BLaER1 (cell line): ENCODE measurements at regions not wholly inside any gene's neighbourhood (a gene's known extent, or its start where the extent isn't known, plus 50 kb on each side); places are given as distances from the start of the nearest gene placed in this dataset.
"Not testable (repeated sequence)": the region's sequence is repeated elsewhere in the genome, so short reads cannot be mapped to it uniquely, and the experiment has no call there.

ENCODE experiments used
- H3K27ac ChIP-seq: shearing (Covaris generic); formaldehyde crosslinking; 2 replicates; pipeline ENCODE4 v1.8.1; 2022
- H3K27me3 ChIP-seq: shearing (Covaris generic); formaldehyde crosslinking; 2 replicates; pipeline ENCODE4 v1.8.1; 2022
- H3K36me3 ChIP-seq: shearing (Covaris generic); formaldehyde crosslinking; 2 replicates; pipeline ENCODE4 v1.8.1; 2022
- H3K4me1 ChIP-seq: shearing (Covaris generic); formaldehyde crosslinking; 2 replicates; pipeline ENCODE4 v1.8.1; 2022
- H3K4me2 ChIP-seq: shearing (Covaris generic); formaldehyde crosslinking; 2 replicates; pipeline ENCODE4 v1.8.1; 2022
- H3K4me3 ChIP-seq: shearing (Covaris generic); formaldehyde crosslinking; 2 replicates; pipeline ENCODE4 v1.8.1; 2022
- H3K9ac ChIP-seq: shearing (Covaris generic); formaldehyde crosslinking; 2 replicates; pipeline ENCODE4 v1.8.1; 2022
- H3K9me3 ChIP-seq: shearing (Covaris generic); formaldehyde crosslinking; 2 replicates; pipeline ENCODE4 v1.8.1; 2022
- H4K20me1 ChIP-seq: shearing (Covaris generic); formaldehyde crosslinking; 2 replicates; pipeline ENCODE4 v1.8.1; 2022
- Cebpa-rat ChIP-seq: shearing (Covaris generic); IDR thresholded peaks from 2 replicates; pipeline ENCODE4 v1.8.1; 2022

DNA sequence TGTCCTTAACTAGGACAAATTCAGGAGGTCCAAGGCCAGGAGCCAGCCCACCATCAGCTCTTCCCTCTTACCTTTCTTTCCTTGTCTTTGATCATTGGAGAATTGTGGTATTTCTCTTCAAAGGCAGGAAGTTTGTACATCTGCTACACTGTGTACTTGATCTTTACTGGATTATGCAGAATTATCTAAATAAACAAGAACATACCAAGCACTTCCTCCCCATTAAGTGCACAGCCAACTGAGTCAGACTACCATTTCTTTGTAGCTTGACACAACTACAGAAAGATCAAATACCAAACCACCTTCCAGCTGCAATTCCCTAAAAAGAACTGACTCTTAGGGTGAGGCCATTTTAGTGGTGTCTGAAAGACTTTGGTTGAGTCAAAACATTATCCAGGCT lies 195.1 kb downstream of the HDGFL1 start:
- no peak overlapping the region for H3K4me2 ChIP-seq
- no peaks in the 10 kb centered on the region for H3K9me3 ChIP-seq
- no peak for TF ChIP-seq Cebpa-rat
- no peaks in the 10 kb centered on the region for H3K36me3 ChIP-seq
- H3K9ac ChIP-seq, result no peak overlapping the region
- H3K4me1 ChIP-seq, result no peaks in the 10 kb centered on the region
- H3K4me3 ChIP-seq, result no peak overlapping the region
- no peak overlapping the region for H3K27ac ChIP-seq
- H3K27me3 ChIP-seq, result no peaks in the 10 kb centered on the region
- H4K20me1 ChIP-seq, result no peaks in the 10 kb centered on the region

DNA sequence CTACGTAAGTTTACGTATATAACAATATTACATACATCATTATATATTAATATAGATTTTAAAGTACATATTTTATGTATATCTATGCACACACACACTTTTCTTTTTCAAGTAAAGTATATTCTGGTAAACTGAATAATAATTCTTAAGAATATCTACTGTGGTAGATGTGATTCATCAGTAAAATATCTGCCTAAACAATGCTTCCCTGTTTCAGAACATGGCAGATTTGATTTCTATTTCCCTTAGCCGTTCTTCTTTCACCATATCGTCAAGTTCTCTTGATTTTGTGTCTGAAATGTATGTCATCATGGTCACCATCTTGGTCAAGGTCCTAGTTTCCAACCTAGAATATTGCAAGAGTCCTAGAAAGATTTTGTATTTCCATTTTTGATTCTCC lies 195.6 kb downstream of the HDGFL1 start:
- Histone ChIP-seq H3K27ac (no peak overlapping the region), H3K27me3 (no peaks in the 10 kb centered on the region), H3K4me1 (no peaks in the 10 kb centered on the region), H4K20me1 (no peaks in the 10 kb centered on the region), H3K36me3 (no peaks in the 10 kb centered on the region), H3K4me3 (no peak overlapping the region), H3K9ac (no peak overlapping the region), H3K9me3 (no peaks in the 10 kb centered on the region), H3K4me2 (no peak overlapping the region)
- TF ChIP-seq Cebpa-rat, result no peak

DNA sequence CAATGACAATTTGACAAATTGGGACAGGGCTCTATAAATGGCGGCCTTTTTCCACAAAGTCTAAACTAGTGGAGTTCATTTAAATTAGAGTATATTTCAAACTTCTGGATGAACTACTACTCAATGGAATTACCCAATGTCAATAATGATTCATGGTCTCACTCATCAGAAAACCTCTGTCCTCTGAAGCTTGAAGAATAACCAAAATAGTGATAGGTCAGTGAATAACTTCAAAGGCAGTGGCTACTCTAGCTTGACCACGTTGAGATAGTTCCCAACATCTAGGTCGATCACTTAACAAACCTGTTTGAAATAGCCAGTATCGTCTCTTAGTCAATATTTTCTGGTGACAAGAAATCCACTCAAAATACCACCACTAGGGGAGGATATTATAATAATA lies 197.6 kb downstream of the HDGFL1 start:
- no peaks in the 10 kb centered on the region for H3K27me3 ChIP-seq

DNA sequence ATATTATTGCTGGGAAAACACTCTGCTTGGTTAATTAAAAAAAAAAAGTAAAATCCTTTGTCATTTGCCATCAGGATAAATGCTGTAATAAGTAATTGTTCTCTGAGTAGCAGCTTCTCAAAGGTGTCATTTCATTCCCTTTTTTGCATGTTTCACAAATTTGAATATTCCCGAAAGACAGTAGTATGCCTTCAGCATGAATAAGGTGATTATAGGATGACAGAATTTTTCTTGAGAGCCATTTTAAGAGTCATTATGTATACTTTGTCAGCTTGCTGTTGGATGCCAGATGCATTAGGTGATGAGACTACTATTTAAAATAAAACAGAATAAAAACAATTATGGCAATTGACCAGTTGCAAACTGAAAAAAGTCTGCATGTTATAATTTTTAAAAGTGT lies 200.7 kb downstream of the HDGFL1 start:
- TF ChIP-seq Cebpa-rat, result no peak
- Histone ChIP-seq H3K9ac (no peak overlapping the region), H4K20me1 (no peaks in the 10 kb centered on the region), H3K9me3 (no peaks in the 10 kb centered on the region), H3K4me2 (no peak overlapping the region), H3K4me3 (no peak overlapping the region), H3K27ac (no peak overlapping the region), H3K36me3 (no peaks in the 10 kb centered on the region), H3K27me3 (no peaks in the 10 kb centered on the region), H3K4me1 (no peaks in the 10 kb centered on the region)

More for the DNA sequence above, 197.6 kb downstream of the HDGFL1 start:
- no peaks in the 10 kb centered on the region for H4K20me1 ChIP-seq
- H3K4me3 ChIP-seq, result no peak overlapping the region
- no peak overlapping the region for H3K4me2 ChIP-seq
- H3K27ac ChIP-seq, result no peak overlapping the region
- no peaks in the 10 kb centered on the region for H3K4me1 ChIP-seq
- no peaks in the 10 kb centered on the region for H3K9me3 ChIP-seq
- H3K9ac ChIP-seq, result no peak overlapping the region
- TF ChIP-seq Cebpa-rat, result no peak
- H3K36me3 ChIP-seq, result no peaks in the 10 kb centered on the region

DNA sequence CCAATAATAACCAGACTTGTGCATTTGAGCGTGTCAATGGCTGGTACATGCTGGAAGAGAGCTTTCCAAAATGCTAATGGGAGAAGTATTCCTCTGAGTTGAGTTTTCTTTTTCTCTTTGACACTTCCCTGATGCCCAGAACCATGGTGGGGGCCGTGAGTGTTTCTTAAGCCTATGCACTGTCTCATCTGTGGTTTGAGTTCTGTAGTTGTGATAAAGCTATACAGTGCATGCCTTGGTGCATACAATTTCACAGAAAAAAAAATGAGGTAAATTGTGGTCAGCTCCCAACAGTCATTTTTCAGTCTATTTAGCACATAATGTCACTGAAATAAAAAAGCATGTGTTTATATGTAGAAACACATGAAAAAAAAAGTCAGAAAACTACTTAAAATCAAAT lies 204.8 kb downstream of the HDGFL1 start:
- Histone ChIP-seq H3K4me3 (no peak overlapping the region), H3K4me2 (no peak overlapping the region), H3K36me3 (no peaks in the 10 kb centered on the region), H4K20me1 (no peaks in the 10 kb centered on the region), H3K4me1 (no peaks in the 10 kb centered on the region), H3K27ac (no peak overlapping the region), H3K27me3 (no peaks in the 10 kb centered on the region), H3K9me3 (peaks cover 21% of the 10 kb centered on the region), H3K9ac (no peak overlapping the region)
- no peak for TF ChIP-seq Cebpa-rat

DNA sequence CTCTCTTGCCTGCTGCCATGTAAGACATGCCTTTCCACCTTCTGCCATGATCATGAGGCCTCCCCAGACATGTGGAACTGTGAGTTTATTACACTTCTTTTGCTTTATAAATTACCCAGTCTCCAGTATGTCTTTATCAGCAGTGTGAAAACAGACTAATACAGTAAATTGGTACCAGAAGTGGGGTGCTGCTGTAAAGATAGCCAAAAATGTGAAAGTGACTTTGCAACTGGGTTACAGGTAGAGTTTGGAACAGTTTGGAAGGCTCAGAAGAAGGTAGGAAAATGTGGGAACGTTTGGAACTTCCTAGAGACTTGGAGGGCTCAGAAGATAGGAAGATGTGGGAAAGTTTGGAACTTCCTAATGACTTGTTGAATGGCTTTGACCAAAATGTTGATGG lies 209.1 kb downstream of the HDGFL1 start:
- not testable (repeated sequence) for H3K9ac ChIP-seq, H3K36me3 ChIP-seq, H3K27me3 ChIP-seq, H3K4me1 ChIP-seq, H4K20me1 ChIP-seq, H3K27ac ChIP-seq, H3K4me3 ChIP-seq, H3K4me2 ChIP-seq
- H3K9me3 ChIP-seq, result peaks cover 26% of the 10 kb centered on the region

DNA sequence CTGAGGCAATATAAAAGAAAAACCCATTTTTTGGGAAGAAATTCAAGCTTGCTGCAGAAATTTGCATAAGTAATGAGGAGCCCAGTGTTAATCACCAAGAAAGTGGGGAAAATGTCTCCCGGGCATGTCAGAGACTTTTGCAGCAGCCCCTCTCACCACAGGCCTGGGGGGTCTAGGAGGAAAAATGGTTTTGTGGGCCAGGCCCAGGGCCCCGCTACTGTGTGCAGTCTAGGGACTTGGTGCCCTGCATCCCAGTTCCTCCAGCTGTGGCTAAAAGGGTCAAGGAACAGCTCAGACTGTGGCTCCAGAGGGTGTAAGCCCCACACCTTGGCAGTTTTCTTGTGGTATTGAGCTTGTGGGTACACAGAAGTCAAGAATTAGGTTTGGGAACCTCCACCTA lies 209.7 kb downstream of the HDGFL1 start:
- Histone ChIP-seq H3K27ac (no peak overlapping the region), H3K4me3 (no peak overlapping the region), H3K9ac (no peak overlapping the region), H3K9me3 (peaks cover 26% of the 10 kb centered on the region), H3K4me1 (no peaks in the 10 kb centered on the region), H3K27me3 (no peaks in the 10 kb centered on the region), H3K4me2 (no peak overlapping the region), H4K20me1 (no peaks in the 10 kb centered on the region), H3K36me3 (no peaks in the 10 kb centered on the region)
- TF ChIP-seq Cebpa-rat, result no peak

DNA sequence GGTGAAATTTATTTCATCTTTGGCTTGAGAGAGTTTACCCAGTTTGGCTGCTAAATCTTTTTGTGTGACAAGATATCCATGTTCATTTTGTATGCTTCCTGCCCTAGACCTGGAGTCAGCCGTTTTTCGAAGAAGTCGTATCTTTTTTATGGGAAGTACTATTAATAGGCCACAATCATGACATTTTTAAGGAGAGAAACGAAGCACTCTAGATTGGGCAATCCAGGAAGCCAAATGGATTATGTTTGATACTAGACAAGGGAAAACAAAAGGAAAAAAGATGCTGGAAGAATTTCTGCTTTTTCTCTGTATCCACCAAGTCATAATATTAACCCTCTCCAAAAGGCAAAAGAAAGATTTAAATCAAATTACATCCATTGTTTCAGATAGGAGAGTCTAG lies 214.6 kb downstream of the HDGFL1 start:
- Histone ChIP-seq H3K4me1 (no peaks in the 10 kb centered on the region), H4K20me1 (no peaks in the 10 kb centered on the region), H3K27ac (no peak overlapping the region), H3K4me3 (no peak overlapping the region), H3K9ac (no peak overlapping the region), H3K36me3 (no peaks in the 10 kb centered on the region), H3K9me3 (peaks cover 7% of the 10 kb centered on the region), H3K4me2 (no peak overlapping the region), H3K27me3 (no peaks in the 10 kb centered on the region)
- no peak for TF ChIP-seq Cebpa-rat

DNA sequence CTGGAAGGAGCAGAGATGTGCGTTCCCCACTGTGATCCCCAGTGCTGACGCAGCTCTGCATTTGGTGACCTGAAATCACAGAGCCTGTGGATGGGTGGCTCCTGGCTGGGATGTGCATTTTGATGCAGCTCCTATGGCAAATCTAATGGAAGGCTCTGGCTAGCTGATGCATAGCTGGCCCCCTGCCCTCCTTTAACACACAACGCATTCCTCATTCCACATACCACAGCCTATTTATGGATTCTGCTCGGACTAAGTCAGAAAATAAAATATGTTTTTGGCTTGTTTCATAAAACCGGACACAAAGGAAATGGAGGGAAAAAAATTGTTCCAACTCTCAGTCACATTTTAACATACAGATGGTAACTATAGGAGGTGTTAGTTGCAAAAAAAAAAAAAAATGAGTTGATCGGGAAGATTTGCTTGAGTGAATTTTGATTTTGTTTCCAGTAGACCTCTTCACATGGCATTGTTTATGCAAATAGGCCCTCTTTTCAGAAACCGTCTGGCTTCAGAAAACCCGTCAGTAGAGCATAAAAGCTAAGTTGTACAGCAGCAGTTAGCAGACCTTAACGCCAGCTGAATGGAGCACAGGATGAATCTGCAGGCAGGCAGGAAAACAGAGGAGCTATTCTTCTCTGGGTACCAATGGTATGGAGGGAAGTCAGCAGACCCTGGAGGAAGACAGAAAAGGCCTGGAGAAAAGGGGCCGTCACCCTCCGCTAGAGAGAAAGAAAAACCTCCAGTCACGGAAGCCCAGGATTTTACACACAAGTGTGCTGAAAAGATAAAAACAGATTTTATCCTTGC lies 215.4 kb downstream of the HDGFL1 start:
- Histone ChIP-seq H3K27me3 (no peaks in the 10 kb centered on the region), H4K20me1 (no peaks in the 10 kb centered on the region), H3K4me2 (no peak overlapping the region), H3K36me3 (no peaks in the 10 kb centered on the region), H3K27ac (no peak overlapping the region), H3K4me3 (no peak overlapping the region), H3K9me3 (no peaks in the 10 kb centered on the region), H3K9ac (no peak overlapping the region), H3K4me1 (no peaks in the 10 kb centered on the region)
- TF ChIP-seq Cebpa-rat, result no peak

DNA sequence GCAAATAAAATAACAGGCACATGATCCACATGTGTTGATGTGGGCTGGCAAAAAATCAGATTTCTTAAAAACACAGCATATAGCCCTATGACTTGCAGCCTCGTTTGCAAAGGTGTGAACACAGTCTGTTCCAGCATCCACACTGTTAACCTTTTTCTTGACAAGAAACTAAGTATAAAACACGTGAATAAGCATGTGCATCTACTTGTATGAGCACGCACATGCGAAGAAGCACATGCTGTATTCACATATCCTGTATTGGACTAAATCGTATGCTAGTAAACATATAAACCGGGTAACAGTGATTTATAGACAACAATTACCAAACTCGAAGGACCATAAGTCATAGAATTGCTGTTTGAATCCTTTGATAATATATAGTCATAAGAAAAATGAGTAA lies 218.7 kb downstream of the HDGFL1 start:
- no peaks in the 10 kb centered on the region for H3K4me1 ChIP-seq
- no peak overlapping the region for H3K4me3 ChIP-seq
- H3K9ac ChIP-seq, result no peak overlapping the region
- H3K36me3 ChIP-seq, result no peaks in the 10 kb centered on the region
- TF ChIP-seq Cebpa-rat, result no peak
- no peaks in the 10 kb centered on the region for H3K27me3 ChIP-seq
- no peaks in the 10 kb centered on the region for H3K9me3 ChIP-seq
- H3K27ac ChIP-seq, result no peak overlapping the region
- H4K20me1 ChIP-seq, result no peaks in the 10 kb centered on the region
- H3K4me2 ChIP-seq, result no peak overlapping the region

DNA sequence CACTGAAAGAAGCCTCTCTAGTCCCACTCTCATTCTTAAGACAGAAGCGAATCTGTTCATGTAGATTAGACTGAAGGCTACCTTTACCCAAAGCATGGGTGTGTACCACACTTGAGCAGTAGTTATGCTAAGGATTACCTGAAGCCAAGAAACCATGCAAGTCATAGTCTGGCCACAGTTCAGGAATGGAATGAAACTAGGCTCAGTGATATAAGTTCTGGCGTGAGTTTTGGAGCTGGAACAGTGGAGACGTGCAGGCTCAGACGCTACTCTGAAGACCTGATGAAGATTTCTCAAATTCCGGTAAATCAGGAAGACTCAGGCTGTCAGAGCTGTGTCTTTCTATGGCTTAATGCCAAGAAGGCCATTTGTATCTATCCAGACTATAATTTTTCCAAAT lies 219.9 kb downstream of the HDGFL1 start:
- Histone ChIP-seq H3K9ac (no peak overlapping the region), H4K20me1 (no peaks in the 10 kb centered on the region), H3K27me3 (no peaks in the 10 kb centered on the region), H3K36me3 (no peaks in the 10 kb centered on the region), H3K9me3 (peaks cover 1% of the 10 kb centered on the region; the same call in 1 of the 2 replicates), H3K27ac (no peak overlapping the region), H3K4me1 (no peaks in the 10 kb centered on the region), H3K4me3 (no peak overlapping the region), H3K4me2 (no peak overlapping the region)
- no peak for TF ChIP-seq Cebpa-rat
